Lung microvascular endothelial cell (primary cell): ENCODE measurements at regions not wholly inside any gene's neighbourhood (a gene's known extent, or its start where the extent isn't known, plus 50 kb on each side); places are given as distances from the start of the nearest gene placed in this dataset.
"Not testable (repeated sequence)": the region's sequence is repeated elsewhere in the genome, so short reads cannot be mapped to it uniquely, and the experiment has no call there.

Experiments used
- DNase-seq, 2 donors: peaks; one replicate each; pipeline versions ENCODE4 v3.0.0 to v3.0.0-alpha.2; 2010; ENCODE audit warnings: low read depth in 2 of 2

GRCh38 chr18:14342170-14342569, 201.2 kb downstream of the POTEC start:
- peak in 1 of 2 donors; percentile 1 for DNase-seq

- not testable (repeated sequence) for DNase-seq
Measured at GRCh38 chr18:14336017-14336416, 203.8 kb upstream of the ZNF519 start.

GRCh38 chr18:14321217-14321616, 189.0 kb upstream of the ZNF519 start:
- not testable (repeated sequence) for DNase-seq

- not testable (repeated sequence) for DNase-seq
Measured at GRCh38 chr18:14301255-14301654, 169.0 kb upstream of the ZNF519 start.

GRCh38 chr18:14295081-14295480, 162.8 kb upstream of the ZNF519 start:
- not testable (repeated sequence) for DNase-seq

GRCh38 chr18:14285053-14285452, 152.8 kb upstream of the ZNF519 start:
- no peak for DNase-seq

- not testable (repeated sequence) for DNase-seq
Measured at GRCh38 chr18:14275391-14275790, 143.2 kb upstream of the ZNF519 start.

- DNase-seq = not testable (repeated sequence)
Measured at GRCh38 chr18:14265637-14266410, 133.6 kb upstream of the ZNF519 start.

GRCh38 chr18:14262786-14263185, 130.6 kb upstream of the ZNF519 start:
- not testable (repeated sequence) for DNase-seq

GRCh38 chr18:14250084-14250677, 117.9 kb upstream of the ZNF519 start:
- DNase-seq = not testable (repeated sequence)

GRCh38 chr18:14239224-14239623, 107.0 kb upstream of the ZNF519 start:
- DNase-seq = not testable (repeated sequence)

GRCh38 chr18:14236356-14237048, 104.3 kb upstream of the ZNF519 start:
- not testable (repeated sequence) for DNase-seq

GRCh38 chr18:14225286-14225679, 93.0 kb upstream of the ZNF519 start:
- DNase-seq = not testable (repeated sequence)

- DNase-seq = not testable (repeated sequence)
Measured at GRCh38 chr18:14224551-14225285, 92.5 kb upstream of the ZNF519 start.

- not testable (repeated sequence) for DNase-seq
Measured at GRCh38 chr18:14223919-14224318, 91.7 kb upstream of the ZNF519 start.

GRCh38 chr18:14223231-14223822, 91.1 kb upstream of the ZNF519 start:
- DNase-seq = not testable (repeated sequence)

- DNase-seq = not testable (repeated sequence)
Measured at GRCh38 chr18:14222354-14223221, 90.4 kb upstream of the ZNF519 start.

GRCh38 chr18:14221689-14222088, 89.5 kb upstream of the ZNF519 start:
- DNase-seq = no peak

- not testable (repeated sequence) for DNase-seq
Measured at GRCh38 chr18:14215952-14216351, 83.7 kb upstream of the ZNF519 start.

GRCh38 chr18:14203424-14203823, 71.2 kb upstream of the ZNF519 start:
- DNase-seq = not testable (repeated sequence)
